ENCODE measurements at regions not wholly inside any gene's neighbourhood (a gene's known extent, or its start where the extent isn't known, plus 50 kb on each side); places are given as distances from the start of the nearest gene placed in this dataset.

DNA sequence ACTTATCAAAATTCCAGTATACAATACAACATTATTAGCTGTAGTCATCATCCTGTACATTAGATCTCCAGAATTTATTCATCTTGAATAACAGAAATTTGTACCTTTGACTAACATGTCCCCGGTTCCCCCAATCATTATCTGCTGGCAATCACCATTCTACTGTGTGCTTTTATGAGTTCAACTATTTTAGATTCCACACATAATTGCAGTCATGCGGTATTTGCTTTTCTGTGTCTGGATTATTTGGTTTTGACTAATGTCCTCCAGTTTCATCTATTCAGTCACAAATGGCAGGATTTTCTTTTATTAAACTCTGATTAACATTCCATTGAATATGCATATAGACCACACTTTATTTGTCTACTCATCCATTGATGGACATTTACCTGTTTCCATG, 530.7 kb upstream of the SLITRK1 start:
- H3K79me2 ChIP-seq: no peaks in the 10 kb centered on the region
- WGBS (ENCODE audit: low lambda C conversion rate, missing lambda C conversion rate): 72% methylated on average over 2 of the region's 2 CpGs

DNA sequence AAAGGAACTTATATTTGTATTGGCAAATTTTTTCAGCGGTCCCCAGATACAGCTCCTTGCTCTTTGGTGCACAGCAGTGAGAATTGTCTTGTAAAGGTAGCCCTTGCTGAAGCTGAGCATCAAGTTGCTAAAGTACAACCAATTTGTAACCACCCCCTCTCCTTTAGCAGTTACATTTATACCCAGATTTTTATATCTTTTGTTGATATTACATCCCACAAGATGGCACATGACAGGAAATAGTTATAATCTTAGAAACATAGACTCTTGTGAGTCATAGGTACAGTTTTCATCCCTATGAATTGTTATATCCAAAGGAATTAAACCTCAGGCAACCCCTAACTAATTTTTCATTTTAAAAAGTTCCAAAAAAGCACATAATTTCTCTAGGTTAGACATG, 523.0 kb upstream of the SLITRK1 start:
- H3K4me2 ChIP-seq: no peak overlapping the region
- no peak for DNase-seq (ENCODE audit: low spot score)
- H4K20me1 ChIP-seq (ENCODE audit: insufficient read depth, poor library complexity, severe bottlenecking): no peaks in the 10 kb centered on the region
- H3K4me3 ChIP-seq: no peak overlapping the region
- H3K4me1 ChIP-seq (ENCODE audit: insufficient read depth): no peaks in the 10 kb centered on the region
- no peaks in the 10 kb centered on the region for H3K9me3 ChIP-seq (ENCODE audit: low read depth)
- no peak overlapping the region for H2AFZ ChIP-seq
- H3K27me3 ChIP-seq: no peaks in the 10 kb centered on the region
- no peak for TF ChIP-seq EZH2phosphoT487 (IDR thresholded peaks at IDR 0.05; ENCODE audit: low read depth, severe bottlenecking, unreplicated experiment)
- no peak for TF ChIP-seq EZH2 (IDR thresholded peaks at IDR 0.05; ENCODE audit: borderline replicate concordance)
- TF ChIP-seq CTCF (IDR thresholded peaks at IDR 0.05; ENCODE audit: poor library complexity): no peak
- no peaks in the 10 kb centered on the region for H3K9me2 ChIP-seq (replicated peaks; ENCODE audit: insufficient read depth)
- no peaks in the 10 kb centered on the region for H3K79me2 ChIP-seq
- 93% methylated on average over 1 of the region's 1 CpG for WGBS (ENCODE audit: low lambda C conversion rate, missing lambda C conversion rate)
- H3K36me3 ChIP-seq (replicated peaks; ENCODE audit: insufficient read depth, low read depth): no peaks in the 10 kb centered on the region
- no peak overlapping the region for H3K27ac ChIP-seq

More for the DNA sequence above, 530.7 kb upstream of the SLITRK1 start:
- TF ChIP-seq EZH2 (IDR thresholded peaks at IDR 0.05; ENCODE audit: borderline replicate concordance) (no peak), EZH2phosphoT487 (IDR thresholded peaks at IDR 0.05; ENCODE audit: low read depth, severe bottlenecking, unreplicated experiment) (no peak), CTCF (IDR thresholded peaks at IDR 0.05; ENCODE audit: poor library complexity) (no peak)
- Histone ChIP-seq H3K27ac (no peak overlapping the region), H3K27me3 (no peaks in the 10 kb centered on the region), H3K9me2 (replicated peaks; ENCODE audit: insufficient read depth) (no peaks in the 10 kb centered on the region), H3K4me2 (no peak overlapping the region), H3K9me3 (ENCODE audit: low read depth) (no peaks in the 10 kb centered on the region), H3K4me3 (no peak overlapping the region), H4K20me1 (ENCODE audit: insufficient read depth, poor library complexity, severe bottlenecking) (no peaks in the 10 kb centered on the region), H2AFZ (no peak overlapping the region), H3K36me3 (replicated peaks; ENCODE audit: insufficient read depth, low read depth) (no peaks in the 10 kb centered on the region), H3K4me1 (ENCODE audit: insufficient read depth) (no peaks in the 10 kb centered on the region)
- DNase-seq (ENCODE audit: low spot score): no peak

DNA sequence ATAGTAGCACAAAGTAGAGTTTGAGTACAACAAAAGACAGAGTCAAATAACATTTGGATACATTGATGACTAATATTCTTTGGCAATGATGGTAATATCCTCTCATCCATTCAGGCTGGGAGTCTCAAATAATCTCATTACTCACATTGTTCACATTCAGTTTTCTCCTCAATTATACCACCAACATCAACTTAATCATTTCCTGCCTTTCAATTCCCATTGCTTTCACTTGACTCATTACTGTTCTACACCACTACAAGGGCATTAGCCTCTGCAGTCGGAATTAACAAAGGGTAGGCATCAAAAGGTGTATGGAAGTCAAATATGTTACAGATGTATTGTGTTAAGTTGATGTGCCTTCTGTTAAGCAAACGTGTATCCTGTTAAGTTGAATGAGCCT, 518.4 kb upstream of the SLITRK1 start:
- H3K9me2 ChIP-seq (replicated peaks; ENCODE audit: insufficient read depth): no peaks in the 10 kb centered on the region
- H3K36me3 ChIP-seq (replicated peaks; ENCODE audit: insufficient read depth, low read depth): no peaks in the 10 kb centered on the region
- no peak overlapping the region for H3K4me2 ChIP-seq
- H2AFZ ChIP-seq: no peak overlapping the region
- no peak overlapping the region for H3K4me3 ChIP-seq
- H3K27ac ChIP-seq: no peak overlapping the region
- no peak for DNase-seq (ENCODE audit: low spot score)
- no peaks in the 10 kb centered on the region for H3K27me3 ChIP-seq
- TF ChIP-seq EZH2phosphoT487 (IDR thresholded peaks at IDR 0.05; ENCODE audit: low read depth, severe bottlenecking, unreplicated experiment): no peak
- no peak for TF ChIP-seq CTCF (IDR thresholded peaks at IDR 0.05; ENCODE audit: poor library complexity)
- TF ChIP-seq EZH2 (IDR thresholded peaks at IDR 0.05; ENCODE audit: borderline replicate concordance): no peak
- 73% methylated on average over 2 of the region's 2 CpGs for WGBS (ENCODE audit: low lambda C conversion rate, missing lambda C conversion rate)
- H3K9me3 ChIP-seq (ENCODE audit: low read depth): no peaks in the 10 kb centered on the region
- H3K79me2 ChIP-seq: no peaks in the 10 kb centered on the region
- H3K4me1 ChIP-seq (ENCODE audit: insufficient read depth): no peaks in the 10 kb centered on the region
- no peaks in the 10 kb centered on the region for H4K20me1 ChIP-seq (ENCODE audit: insufficient read depth, poor library complexity, severe bottlenecking)
